Fibroblast of lung (primary cell): ENCODE measurements at regions not wholly inside any gene's neighbourhood (a gene's known extent, or its start where the extent isn't known, plus 50 kb on each side); places are given as distances from the start of the nearest gene placed in this dataset.

Experiments
- EZH2 ChIP-seq: IDR thresholded peaks from 2 replicates; pipeline ENCODE4 v1.5.1; 2012; ENCODE audit warnings: low read length, control low read depth, mild to moderate bottlenecking; ENCODE audit errors: missing control alignments
- TF ChIP-seq, protein P1 (sequence below), 2 donors: IDR thresholded peaks in 1 of 2; conservative IDR thresholded peaks in 1 of 2; 1 replicate in 1 of 2; 2 replicates in 1 of 2; pipeline ENCODE4 v1.5.1; 2011 to 2012; ENCODE audit warnings: low read length in 2 of 2, control low read depth in 1 of 2, inconsistent platforms in 1 of 2, low read depth in 1 of 2, mild to moderate bottlenecking in 1 of 2

DNA sequence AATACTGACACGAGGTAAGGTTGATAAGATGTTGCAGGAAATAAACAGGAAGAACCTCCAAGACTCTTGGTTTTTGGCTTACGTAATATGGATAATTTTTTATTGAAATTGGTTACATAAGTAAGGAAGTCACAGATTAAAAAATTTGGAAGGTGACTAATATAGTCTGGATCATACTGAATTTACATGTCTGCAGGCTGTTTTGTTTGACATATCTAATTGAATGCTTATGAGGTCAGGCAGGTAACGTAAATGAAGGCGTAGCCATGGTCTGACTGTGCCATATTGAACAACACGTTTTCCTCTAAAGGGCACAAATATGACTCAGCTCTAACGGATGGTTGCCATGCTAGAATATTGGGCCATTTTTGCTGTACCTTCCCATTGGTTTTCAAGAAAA is 648.1 kb upstream of the NOVA1 start:
- TF ChIP-seq, protein P1, sequence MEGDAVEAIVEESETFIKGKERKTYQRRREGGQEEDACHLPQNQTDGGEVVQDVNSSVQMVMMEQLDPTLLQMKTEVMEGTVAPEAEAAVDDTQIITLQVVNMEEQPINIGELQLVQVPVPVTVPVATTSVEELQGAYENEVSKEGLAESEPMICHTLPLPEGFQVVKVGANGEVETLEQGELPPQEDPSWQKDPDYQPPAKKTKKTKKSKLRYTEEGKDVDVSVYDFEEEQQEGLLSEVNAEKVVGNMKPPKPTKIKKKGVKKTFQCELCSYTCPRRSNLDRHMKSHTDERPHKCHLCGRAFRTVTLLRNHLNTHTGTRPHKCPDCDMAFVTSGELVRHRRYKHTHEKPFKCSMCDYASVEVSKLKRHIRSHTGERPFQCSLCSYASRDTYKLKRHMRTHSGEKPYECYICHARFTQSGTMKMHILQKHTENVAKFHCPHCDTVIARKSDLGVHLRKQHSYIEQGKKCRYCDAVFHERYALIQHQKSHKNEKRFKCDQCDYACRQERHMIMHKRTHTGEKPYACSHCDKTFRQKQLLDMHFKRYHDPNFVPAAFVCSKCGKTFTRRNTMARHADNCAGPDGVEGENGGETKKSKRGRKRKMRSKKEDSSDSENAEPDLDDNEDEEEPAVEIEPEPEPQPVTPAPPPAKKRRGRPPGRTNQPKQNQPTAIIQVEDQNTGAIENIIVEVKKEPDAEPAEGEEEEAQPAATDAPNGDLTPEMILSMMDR (conservative IDR thresholded peaks at IDR 0.05 in 1 of 2, IDR thresholded peaks at IDR 0.05 in 1 of 2; ENCODE audit: low read depth in 1 of 2, low read length in 2 of 2): no peak
- no peak for TF ChIP-seq EZH2
